Adrenal gland (tissue), 9 donors: ENCODE measurements at regions not wholly inside any gene's neighbourhood (a gene's known extent, or its start where the extent isn't known, plus 50 kb on each side); places are given as distances from the start of the nearest gene placed in this dataset.
"Not testable (repeated sequence)": the region's sequence is repeated elsewhere in the genome, so short reads cannot be mapped to it uniquely, and the experiment has no call there.

ENCODE experiments used
- DNase-seq, 7 donors: peaks; one replicate each; pipeline ENCODE4 v3.0.0-alpha.2; 2019 to 2020
- H3K27ac ChIP-seq, 5 donors: fragments of 200-600 bp; sonication (generic) in 4 of 5; 1 replicate in 3 of 5; 2 replicates in 2 of 5; pipeline versions ENCODE4 v1.5.1 to v1.8.0; 2016 to 2020; ENCODE audit warnings: mild to moderate bottlenecking in 1 of 5
- H3K27me3 ChIP-seq: fragments of 200-600 bp; 2 replicates; pipeline ENCODE4 v1.8.0; 2021
- H3K36me3 ChIP-seq, 2 donors: fragments of 200-600 bp; replicated peaks in 1 of 2; 1 replicate in 1 of 2; 2 replicates in 1 of 2; pipeline versions ENCODE4 v1.5.1 to v1.8.0; 2018 to 2022
- H3K4me1 ChIP-seq, 2 donors: fragments of 200-600 bp; replicated peaks in 1 of 2; 1 replicate in 1 of 2; 2 replicates in 1 of 2; pipeline versions ENCODE4 v1.5.1 to v1.8.0; 2018 to 2021
- H3K4me3 ChIP-seq, 4 donors: fragments of 200-600 bp; sonication (generic) in 3 of 4; one replicate each; pipeline ENCODE4 v1.5.1; 2016 to 2018
- H3K9me3 ChIP-seq, 3 donors: fragments of 200-600 bp; sonication (generic) in 1 of 3; replicated peaks in 1 of 3; 1 replicate in 2 of 3; 2 replicates in 1 of 3; pipeline versions ENCODE4 v1.5.1 to v1.8.0; 2016 to 2021
- CTCF ChIP-seq, 6 experiments: fragments of 450-650 bp in 4 of 6; fragments of 200-600 bp in 2 of 6; sonication (generic) in 1 of 6; IDR thresholded peaks; 1 replicate in 5 of 6; 2 replicates in 1 of 6; pipeline versions ENCODE4 v1.5.1 to v1.8.0; 2016 to 2021; ENCODE audit warnings: antibody characterized with exemption in 6 of 6, mild to moderate bottlenecking in 2 of 6, moderate library complexity in 1 of 6
- POLR2A ChIP-seq, 2 donors: fragments of 450-650 bp; IDR thresholded peaks; one replicate each; pipeline ENCODE4 v1.6.1; 2017; ENCODE audit warnings: antibody characterized with exemption in 2 of 2, mild to moderate bottlenecking in 2 of 2, moderate library complexity in 1 of 2
- WGBS, 4 donors: extraction: QIAGEN DNeasy Blood & Tissue Kit in 2 of 4; methylation state at CpG; one replicate each; pipeline versions ENCODE4 v1.1.5 to v1.1.7; 2013 to 2017; 5-methylcytosine and 5-hydroxymethylcytosine counted together
- intact Hi-C, 2 donors: fragments of 100-400 bp; cut with DNase I; formaldehyde crosslinking; loops; one replicate each; pipeline versions ENCODE4 v1.14.1 to v1.15.0; 2022 to 2023
- donor health status: healthy with polysubstance abuse.
- donor health status: Bipolar disorder and iron deficiency.
- donor health status: DM: yes; HTN: yes; CAD: no.
- donor health status: DM: no; HTN: no; CAD: no.
- donor health status: DM: no; HTN: no; CAD: no.

GRCh38 chr2:21841341-21841740 lies 717.6 kb downstream of the TDRD15 start:
- no peak for DNase-seq
- TF ChIP-seq POLR2A (IDR thresholded peaks at IDR 0.05): no peak
- no peak for TF ChIP-seq CTCF (IDR thresholded peaks at IDR 0.05)
- no peaks in the 10 kb centered on the region for H3K36me3 ChIP-seq
- H3K27ac ChIP-seq: no peak overlapping the region
- H3K4me3 ChIP-seq: no peak overlapping the region
- no peaks in the 10 kb centered on the region for H3K9me3 ChIP-seq
- intact Hi-C loops: no loop called here
- WGBS, 4 donors: 54 to 71% (median 58%) methylated on average over 2 to 3 of the region's 3 CpGs
- H3K27me3 ChIP-seq: no peaks in the 10 kb centered on the region
- no peaks in the 10 kb centered on the region for H3K4me1 ChIP-seq

GRCh38 chr2:21850367-21850766 lies 726.6 kb downstream of the TDRD15 start:
- H3K9me3 ChIP-seq, H3K27ac ChIP-seq, H3K4me3 ChIP-seq, DNase-seq, H3K27me3 ChIP-seq, H3K4me1 ChIP-seq, intact Hi-C loops, H3K36me3 ChIP-seq: not testable (repeated sequence)
- WGBS, 4 donors: 64 to 75% (median 73%) methylated on average over 7 of the region's 7 CpGs

GRCh38 chr2:21854938-21855337 lies 731.2 kb downstream of the TDRD15 start:
- Histone ChIP-seq H3K4me3 (no peak overlapping the region), H3K27ac (no peak overlapping the region), H3K36me3 (no peaks in the 10 kb centered on the region), H3K27me3 (no peaks in the 10 kb centered on the region), H3K9me3 (no peaks in the 10 kb centered on the region), H3K4me1 (no peaks in the 10 kb centered on the region)
- intact Hi-C loops: no loop called here
- 71 to 87% (median 76%) methylated on average over 3 of the region's 3 CpGs for WGBS, 4 donors
- TF ChIP-seq POLR2A (IDR thresholded peaks at IDR 0.05): no peak
- no peak for TF ChIP-seq CTCF (IDR thresholded peaks at IDR 0.05)
- DNase-seq: no peak

- no peak for TF ChIP-seq POLR2A (IDR thresholded peaks at IDR 0.05)
- no peak for TF ChIP-seq CTCF (IDR thresholded peaks at IDR 0.05)
- Histone ChIP-seq H3K36me3 (no peaks in the 10 kb centered on the region), H3K27ac (no peak overlapping the region), H3K27me3 (no peaks in the 10 kb centered on the region), H3K4me1 (no peaks in the 10 kb centered on the region), H3K4me3 (no peak overlapping the region), H3K9me3 (no peaks in the 10 kb centered on the region)
- intact Hi-C loops: no loop called here
- 55 to 64% (median 60%) methylated on average over 3 of the region's 3 CpGs for WGBS, 4 donors
- DNase-seq: no peak
These were observed 732.9 kb downstream of the TDRD15 start for GRCh38 chr2:21856708-21857107.

- TF ChIP-seq CTCF (IDR thresholded peaks at IDR 0.05): no peak
- TF ChIP-seq POLR2A (IDR thresholded peaks at IDR 0.05): no peak
- no peaks in the 10 kb centered on the region for H3K27me3 ChIP-seq
- H3K4me3 ChIP-seq: no peak overlapping the region
- 55 to 71% (median 61%) methylated on average over 2 of the region's 2 CpGs for WGBS, 4 donors
- no peak for DNase-seq
- no peaks in the 10 kb centered on the region for H3K9me3 ChIP-seq
- no peaks in the 10 kb centered on the region for H3K36me3 ChIP-seq
- intact Hi-C loops: no loop called here
- H3K27ac ChIP-seq: no peak overlapping the region
- no peaks in the 10 kb centered on the region for H3K4me1 ChIP-seq
These were observed 737.1 kb downstream of the TDRD15 start for GRCh38 chr2:21860907-21861306.
